K562 (cell line): ENCODE measurements at regions not wholly inside any gene's neighbourhood (a gene's known extent, or its start where the extent isn't known, plus 50 kb on each side); places are given as distances from the start of the nearest gene placed in this dataset.

Source experiments
- ATF6 ChIP-seq: sonication (generic); formaldehyde crosslinking; IDR thresholded peaks from 2 replicates; pipeline ENCODE4 v1.4.0; 2020; ENCODE audit warnings: mild to moderate bottlenecking, missing genetic modification reagents
- CREB1 ChIP-seq, 2 experiments: sonication (generic) in 1 of 2; formaldehyde crosslinking in 1 of 2; IDR thresholded peaks; 2 replicates each; pipeline versions ENCODE4 v1.6.1 to v1.8.0; 2012 to 2022; ENCODE audit warnings: inconsistent platforms in 1 of 2, mild to moderate bottlenecking in 1 of 2, missing genetic modification reagents in 1 of 2, moderate library complexity in 1 of 2
- DDX20 ChIP-seq: fragments of 450-650 bp; IDR thresholded peaks from 2 replicates; pipeline ENCODE4 v1.6.1; 2016; ENCODE audit warnings: missing genetic modification characterization, low read depth, mild to moderate bottlenecking, missing compliant biosample characterization, moderate library complexity
- E2F5 ChIP-seq: sonication (generic); formaldehyde crosslinking; IDR thresholded peaks from 2 replicates; pipeline ENCODE4 v1.8.0; 2022; ENCODE audit warnings: mild to moderate bottlenecking, missing genetic modification reagents
- ELF2 ChIP-seq: fragments of 250-450 bp; sonication (Bioruptor Pico); IDR thresholded peaks from 2 replicates; pipeline ENCODE4 v1.5.0; 2021; ENCODE audit warnings: mild to moderate bottlenecking
- HMGXB4 ChIP-seq: sonication (generic); formaldehyde crosslinking; IDR thresholded peaks from 2 replicates; pipeline ENCODE4 v1.8.1; 2023; ENCODE audit warnings: mild to moderate bottlenecking, missing genetic modification reagents
- IRF2 ChIP-seq: sonication (generic); formaldehyde crosslinking; IDR thresholded peaks from 2 replicates; pipeline ENCODE4 v1.8.1; 2022; ENCODE audit warnings: mild to moderate bottlenecking, missing genetic modification reagents
- JUN ChIP-seq, 2 experiments: sonication (generic) in 1 of 2; formaldehyde crosslinking in 1 of 2; IDR thresholded peaks; 2 replicates each; pipeline versions ENCODE4 v1.6.1 to v1.8.0; 2012 to 2022; ENCODE audit warnings: borderline replicate concordance in 2 of 2, mild to moderate bottlenecking in 2 of 2, improper control_type of control experiment in 1 of 2, low read depth in 1 of 2, low read length in 1 of 2, missing genetic modification reagents in 1 of 2
- NCOA6 ChIP-seq: fragments of 450-650 bp; IDR thresholded peaks from 2 replicates; pipeline ENCODE4 v1.6.1; 2017; ENCODE audit warnings: mild to moderate bottlenecking
- PRDM10 ChIP-seq: fragments of 450-650 bp; IDR thresholded peaks from 2 replicates; pipeline ENCODE4 v1.6.1; 2018; ENCODE audit not compliant: partially characterized antibody
- SMAD1 ChIP-seq: fragments of 150-350 bp; IDR thresholded peaks from 2 replicates; pipeline ENCODE4 v1.6.1; 2014; ENCODE audit warnings: low read length, low read depth; ENCODE audit not compliant: partially characterized antibody
- SMAD2 ChIP-seq: fragments of 150-350 bp; IDR thresholded peaks from 2 replicates; pipeline ENCODE4 v1.6.1; 2014; ENCODE audit warnings: low read depth, mild to moderate bottlenecking, low read length
- TAF1 ChIP-seq: IDR thresholded peaks from 2 replicates; pipeline ENCODE4 v1.6.1; 2011; ENCODE audit warnings: mild to moderate bottlenecking, low read length, moderate library complexity; ENCODE audit not compliant: insufficient read depth, control insufficient read depth, severe bottlenecking; ENCODE audit errors: extremely low read depth
- TAL1 ChIP-seq: fragments of 450-650 bp; IDR thresholded peaks from 2 replicates; pipeline ENCODE4 v1.6.1; 2016; ENCODE audit warnings: mild to moderate bottlenecking
- TCFL5 ChIP-seq: fragments of 250-450 bp; sonication (Bioruptor Pico); conservative IDR thresholded peaks from 2 replicates; pipeline ENCODE4 v1.6.1; 2021; ENCODE audit warnings: mild to moderate bottlenecking, moderate library complexity, matching md5 sums
- YY1 ChIP-seq, 3 experiments: IDR thresholded peaks; 2 replicates each; pipeline ENCODE4 v1.6.1; 2011; ENCODE audit warnings: low read length in 2 of 3, mild to moderate bottlenecking in 2 of 3, moderate library complexity in 2 of 3, borderline replicate concordance in 1 of 3, control low read depth in 1 of 3, low read depth in 1 of 3; ENCODE audit not compliant: insufficient read depth in 3 of 3, insufficient replicate concordance in 2 of 3, control insufficient read depth in 1 of 3, insufficient read length in 1 of 3; ENCODE audit errors: extremely low read depth in 1 of 3

GRCh38 chr6:27836783-27837624 is 75.2 kb downstream of the OR2B2 start (continued):
- peak; percentile 54 for TF ChIP-seq PRDM10
- TF ChIP-seq YY1 (IDR thresholded peaks at IDR 0.05; ENCODE audit: borderline replicate concordance in 1 of 3, control insufficient read depth in 1 of 3, extremely low read depth in 1 of 3, insufficient read depth in 3 of 3, insufficient read length in 1 of 3, insufficient replicate concordance in 2 of 3, low read depth in 1 of 3, low read length in 2 of 3): peak in 1 of 3 experiments; percentile 8
- TF ChIP-seq IRF2 (CRISPR knock-in tag): no peak
- peak; percentile 81; the same call in 1 of the 2 replicates for TF ChIP-seq JUN (IDR thresholded peaks at IDR 0.05; ENCODE audit: borderline replicate concordance, low read depth, low read length)
- TF ChIP-seq JUN (CRISPR knock-in tag; IDR thresholded peaks at IDR 0.05; ENCODE audit: borderline replicate concordance): peak; percentile 80; the same call in 1 of the 2 replicates
- no peak for TF ChIP-seq DDX20
- TF ChIP-seq TAL1: peak; percentile 66
- TF ChIP-seq SMAD1: peak; percentile 54
- TF ChIP-seq ELF2 (CRISPR knock-in tag): no peak
- TF ChIP-seq TAF1: peak; percentile 82
- TF ChIP-seq ATF6 (CRISPR knock-in tag): no peak; the same call in 1 of the 2 replicates
- no peak for TF ChIP-seq TCFL5
- no peak for TF ChIP-seq E2F5
- no peak for TF ChIP-seq HMGXB4 (CRISPR knock-in tag)
- TF ChIP-seq SMAD2: no peak
- TF ChIP-seq NCOA6: no peak
- peak; percentile 33; the same call in 1 of the 2 replicates for TF ChIP-seq CREB1 (IDR thresholded peaks at IDR 0.05)
- TF ChIP-seq CREB1 (CRISPR knock-in tag; IDR thresholded peaks at IDR 0.05): no peak
